Astrocyte of the cerebellum (primary cell): ENCODE measurements at regions not wholly inside any gene's neighbourhood (a gene's known extent, or its start where the extent isn't known, plus 50 kb on each side); places are given as distances from the start of the nearest gene placed in this dataset.

Source experiments
- DNase-seq: peaks from one replicate; pipeline ENCODE4 v3.0.0-alpha.2; 2011; ENCODE audit warnings: low read depth
- H3K4me3 ChIP-seq: 2 replicates; pipeline ENCODE4 v1.5.1; 2011; ENCODE audit warnings: mild to moderate bottlenecking, low read depth, low read length, moderate library complexity
- CTCF ChIP-seq: IDR thresholded peaks from 2 replicates; pipeline ENCODE4 v1.5.1; 2012; ENCODE audit warnings: low read length, low read depth, moderate library complexity, mild to moderate bottlenecking; ENCODE audit errors: missing control alignments
- in situ Hi-C: cut with HindIII; loops from 2 replicates; pipeline ENCODE4 v1.10.0; 2017; ENCODE audit warnings: low sequenced_read_pairs

GRCh38 chr17:72527789-72528188, 407.0 kb downstream of the SOX9 start:
- no peak overlapping the region for H3K4me3 ChIP-seq

GRCh38 chr17:72528683-72529082, 407.9 kb downstream of the SOX9 start:
- no peak for TF ChIP-seq CTCF
- in situ Hi-C loops = loop anchor here (25.0 kb wide), 5 partner anchors 391 to 1891 kb away; no protein-coding TSS in a partner anchor
- no peak overlapping the region for H3K4me3 ChIP-seq
- DNase-seq = no peak

More at GRCh38 chr17:72527789-72528188, 407.0 kb downstream of the SOX9 start:
- no peak for TF ChIP-seq CTCF
- in situ Hi-C loops = loop anchor here (25.0 kb wide), 5 partner anchors 390 to 1890 kb away; no protein-coding TSS in a partner anchor
- DNase-seq = no peak

- in situ Hi-C loops = loop anchor here (25.0 kb wide), 5 partner anchors 392 to 1892 kb away; no protein-coding TSS in a partner anchor
- DNase-seq = no peak
- TF ChIP-seq CTCF = no peak
- no peak overlapping the region for H3K4me3 ChIP-seq
Measured at GRCh38 chr17:72529386-72529785, 408.6 kb downstream of the SOX9 start.

GRCh38 chr17:72530454-72530853, 409.6 kb downstream of the SOX9 start:
- TF ChIP-seq CTCF = no peak
- DNase-seq = no peak
- no peak overlapping the region for H3K4me3 ChIP-seq
- in situ Hi-C loops = loop anchor here (25.0 kb wide), 5 partner anchors 393 to 1893 kb away; no protein-coding TSS in a partner anchor

GRCh38 chr17:72531729-72532128, 410.9 kb downstream of the SOX9 start:
- no peak overlapping the region for H3K4me3 ChIP-seq
- TF ChIP-seq CTCF = no peak
- no peak for DNase-seq
- in situ Hi-C loops = loop anchor here (25.0 kb wide), 5 partner anchors 394 to 1894 kb away; no protein-coding TSS in a partner anchor

- DNase-seq = no peak
- in situ Hi-C loops = loop anchor here (25.0 kb wide), 5 partner anchors 397 to 1897 kb away; no protein-coding TSS in a partner anchor
- no peak overlapping the region for H3K4me3 ChIP-seq
- TF ChIP-seq CTCF = no peak
Measured at GRCh38 chr17:72534265-72534664, 413.4 kb downstream of the SOX9 start.

GRCh38 chr17:72534776-72535175, 414.0 kb downstream of the SOX9 start:
- in situ Hi-C loops = loop anchor here (25.0 kb wide), 5 partner anchors 397 to 1897 kb away; no protein-coding TSS in a partner anchor
- DNase-seq = no peak
- no peak for TF ChIP-seq CTCF
- no peak overlapping the region for H3K4me3 ChIP-seq
